Smooth muscle cell (in vitro differentiated cells): ENCODE measurements at regions not wholly inside any gene's neighbourhood (a gene's known extent, or its start where the extent isn't known, plus 50 kb on each side); places are given as distances from the start of the nearest gene placed in this dataset.

ENCODE experiments used
- DNase-seq: peaks from one replicate; lab custom pipeline; 2025; ENCODE audit not compliant: unreplicated experiment; lab: John Stamatoyannopoulos, UW
- H2AFZ ChIP-seq: fragments of 200-600 bp; sonication (generic); 2 replicates; pipeline ENCODE4 v1.6.0; 2016; ENCODE audit warnings: antibody characterized with exemption, low read depth, mild to moderate bottlenecking
- H3F3A ChIP-seq: fragments of 200-600 bp; sonication (generic); 2 replicates; pipeline ENCODE4 v1.6.0; 2017; ENCODE audit warnings: antibody characterized with exemption, low read depth
- H3K27ac ChIP-seq: fragments of 200-600 bp; sonication (generic); 2 replicates; pipeline ENCODE4 v1.5.1; 2016; ENCODE audit warnings: low read depth, mild to moderate bottlenecking
- H3K27me3 ChIP-seq: fragments of 200-600 bp; sonication (generic); 2 replicates; pipeline ENCODE4 v1.6.1; 2016; ENCODE audit warnings: low read depth, mild to moderate bottlenecking
- H3K36me3 ChIP-seq: fragments of 200-600 bp; sonication (generic); 2 replicates; pipeline ENCODE4 v1.5.1; 2016; ENCODE audit warnings: low read depth
- H3K4me1 ChIP-seq: fragments of 200-600 bp; sonication (generic); 2 replicates; pipeline ENCODE4 v1.5.1; 2016; ENCODE audit warnings: low read depth
- H3K4me2 ChIP-seq: fragments of 200-600 bp; sonication (generic); 2 replicates; pipeline ENCODE4 v1.6.0; 2016; ENCODE audit warnings: mild to moderate bottlenecking
- H3K4me3 ChIP-seq: fragments of 200-600 bp; sonication (generic); 2 replicates; pipeline ENCODE4 v1.5.1; 2016; ENCODE audit warnings: mild to moderate bottlenecking
- H3K79me2 ChIP-seq: fragments of 200-600 bp; sonication (generic); 2 replicates; pipeline ENCODE4 v1.6.0; 2016; ENCODE audit warnings: low read depth, mild to moderate bottlenecking
- H3K9ac ChIP-seq: fragments of 200-600 bp; sonication (generic); 2 replicates; pipeline ENCODE4 v1.6.0; 2016; ENCODE audit warnings: low read depth
- H3K9me3 ChIP-seq: fragments of 200-600 bp; sonication (generic); replicated peaks from 2 replicates; pipeline ENCODE4 v1.5.1; 2016; ENCODE audit warnings: low read depth
- H4K20me1 ChIP-seq: fragments of 200-600 bp; sonication (generic); 2 replicates; pipeline ENCODE4 v1.6.0; 2016; ENCODE audit warnings: low read depth
- WGBS: methylation state at CpG from one replicate; pipeline ENCODE4 v1.1.7; 2016; ENCODE audit warnings: low lambda C conversion rate; 5-methylcytosine and 5-hydroxymethylcytosine counted together
- TF ChIP-seq, protein P1 (sequence below): fragments of 200-600 bp; sonication (generic); IDR thresholded peaks from 2 replicates; pipeline ENCODE4 v1.5.1; 2017; ENCODE audit warnings: borderline replicate concordance, mild to moderate bottlenecking, antibody characterized with exemption; ENCODE audit not compliant: insufficient read depth, poor library complexity, severe bottlenecking

DNA sequence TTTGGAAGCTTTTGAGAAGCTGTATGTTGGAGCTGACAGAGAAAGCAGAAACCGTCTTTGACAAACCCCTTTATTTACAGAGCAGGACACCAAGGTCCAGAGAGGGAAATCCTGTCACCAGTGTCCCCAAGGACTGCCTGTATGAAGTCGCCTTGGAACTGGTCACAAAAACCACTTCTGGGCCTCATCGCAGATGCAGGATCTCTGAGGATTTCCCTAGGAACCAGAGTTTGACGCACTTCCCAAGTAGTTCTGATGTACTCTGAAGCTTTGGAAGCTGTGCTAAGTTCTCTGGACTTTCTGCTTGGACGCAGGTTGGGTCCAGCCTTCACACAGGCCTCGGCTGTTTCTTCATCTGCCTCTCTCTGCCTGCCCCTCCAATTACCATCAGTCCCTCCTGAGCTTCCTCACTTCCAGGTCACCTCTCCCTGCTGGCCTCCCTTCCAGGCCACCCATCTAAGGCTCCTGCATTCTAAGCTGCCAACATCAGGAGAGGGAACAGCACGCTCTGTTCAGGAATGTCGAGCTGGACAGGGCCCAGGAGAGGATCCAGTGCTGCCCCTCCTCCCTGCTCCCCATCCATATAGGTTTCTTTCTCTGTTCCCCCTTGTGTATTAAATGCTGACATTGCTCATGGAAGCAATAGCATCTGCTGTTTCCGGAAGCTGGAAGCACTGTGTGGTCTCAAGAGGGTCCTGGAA lies 270.8 kb downstream of the OPA1 start:
- TF ChIP-seq, protein P1, sequence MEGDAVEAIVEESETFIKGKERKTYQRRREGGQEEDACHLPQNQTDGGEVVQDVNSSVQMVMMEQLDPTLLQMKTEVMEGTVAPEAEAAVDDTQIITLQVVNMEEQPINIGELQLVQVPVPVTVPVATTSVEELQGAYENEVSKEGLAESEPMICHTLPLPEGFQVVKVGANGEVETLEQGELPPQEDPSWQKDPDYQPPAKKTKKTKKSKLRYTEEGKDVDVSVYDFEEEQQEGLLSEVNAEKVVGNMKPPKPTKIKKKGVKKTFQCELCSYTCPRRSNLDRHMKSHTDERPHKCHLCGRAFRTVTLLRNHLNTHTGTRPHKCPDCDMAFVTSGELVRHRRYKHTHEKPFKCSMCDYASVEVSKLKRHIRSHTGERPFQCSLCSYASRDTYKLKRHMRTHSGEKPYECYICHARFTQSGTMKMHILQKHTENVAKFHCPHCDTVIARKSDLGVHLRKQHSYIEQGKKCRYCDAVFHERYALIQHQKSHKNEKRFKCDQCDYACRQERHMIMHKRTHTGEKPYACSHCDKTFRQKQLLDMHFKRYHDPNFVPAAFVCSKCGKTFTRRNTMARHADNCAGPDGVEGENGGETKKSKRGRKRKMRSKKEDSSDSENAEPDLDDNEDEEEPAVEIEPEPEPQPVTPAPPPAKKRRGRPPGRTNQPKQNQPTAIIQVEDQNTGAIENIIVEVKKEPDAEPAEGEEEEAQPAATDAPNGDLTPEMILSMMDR: no peak
- H2AFZ ChIP-seq: no peak overlapping the region
- no peak for DNase-seq

DNA sequence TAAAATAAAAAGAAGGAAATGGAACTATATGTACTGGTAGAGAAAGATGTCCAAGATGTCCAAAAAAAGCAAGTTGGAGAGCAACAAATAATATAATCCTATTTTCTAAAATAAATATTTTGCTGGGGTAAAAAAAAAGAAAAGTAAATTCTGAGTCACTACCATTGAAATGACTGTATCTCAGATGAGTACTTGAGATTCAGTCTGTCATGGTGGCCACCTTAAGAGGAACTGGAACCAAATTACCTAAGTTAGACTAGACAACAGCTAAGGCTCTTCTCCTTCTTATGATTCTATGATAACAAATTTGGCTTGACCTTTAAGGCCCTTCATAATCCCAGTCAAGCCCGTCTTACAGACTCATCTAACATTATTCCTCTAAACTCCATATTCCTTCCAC lies 270.6 kb upstream of the HES1 start:
- H3K36me3 ChIP-seq: no peaks in the 10 kb centered on the region
- no peaks in the 10 kb centered on the region for H3K79me2 ChIP-seq
- no peak for DNase-seq
- H3F3A ChIP-seq: no peaks in the 10 kb centered on the region
- no peak overlapping the region for H3K4me2 ChIP-seq
- H3K4me3 ChIP-seq: no peak overlapping the region
- peaks cover 12% of the 10 kb centered on the region for H3K4me1 ChIP-seq
- H3K9me3 ChIP-seq: no peaks in the 10 kb centered on the region
- WGBS: 94% methylated on average over 1 of the region's 1 CpG
- no peak overlapping the region for H3K27ac ChIP-seq
- TF ChIP-seq, protein P1: no peak
- H2AFZ ChIP-seq: no peak overlapping the region
- H4K20me1 ChIP-seq: no peaks in the 10 kb centered on the region
- H3K9ac ChIP-seq: no peak overlapping the region
- H3K27me3 ChIP-seq: no peaks in the 10 kb centered on the region

More for the DNA sequence above, 270.8 kb downstream of the OPA1 start:
- Histone ChIP-seq H3K9ac (no peak overlapping the region), H3K4me2 (no peak overlapping the region), H3K27me3 (no peaks in the 10 kb centered on the region), H3K36me3 (no peaks in the 10 kb centered on the region), H3K4me1 (peaks cover 5% of the 10 kb centered on the region), H3F3A (no peaks in the 10 kb centered on the region), H3K79me2 (no peaks in the 10 kb centered on the region), H3K9me3 (no peaks in the 10 kb centered on the region), H3K4me3 (no peak overlapping the region), H4K20me1 (no peaks in the 10 kb centered on the region), H3K27ac (peak overlapping the region; percentile 38)
- WGBS: 85% methylated on average over 9 of the region's 9 CpGs

DNA sequence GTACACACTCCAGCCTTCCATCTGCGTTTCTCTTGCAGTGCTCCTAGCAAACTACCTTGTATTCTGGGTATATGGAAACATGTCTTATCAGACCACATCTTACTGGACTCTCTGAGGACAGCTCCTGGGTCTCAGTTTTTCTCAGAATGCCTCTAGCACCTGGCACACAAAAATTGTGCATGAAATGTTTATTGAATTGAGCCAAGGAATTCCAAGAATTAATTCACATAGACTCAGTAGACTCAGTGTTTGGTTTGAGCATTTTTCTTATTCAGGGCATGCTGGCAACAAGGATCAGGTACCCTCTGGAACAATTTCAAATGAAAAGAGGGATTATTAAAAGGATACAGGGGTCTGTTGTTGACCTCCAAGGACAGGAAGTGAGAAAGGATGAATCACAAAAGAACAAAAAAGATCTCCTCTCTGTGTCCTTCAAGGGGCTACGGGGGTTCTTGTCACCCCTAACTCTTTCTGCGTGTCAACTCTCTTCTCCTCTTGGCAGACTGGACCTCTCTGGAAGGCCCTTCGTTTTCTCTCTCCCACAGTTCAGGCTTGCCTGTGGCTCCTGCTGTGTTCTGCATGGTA lies 270.0 kb upstream of the HES1 start:
- Histone ChIP-seq H3K36me3 (no peaks in the 10 kb centered on the region), H3K27me3 (no peaks in the 10 kb centered on the region), H3K9ac (no peak overlapping the region), H3F3A (no peaks in the 10 kb centered on the region), H3K4me1 (peaks cover 16% of the 10 kb centered on the region), H3K4me3 (no peak overlapping the region), H4K20me1 (no peaks in the 10 kb centered on the region), H3K27ac (no peak overlapping the region), H3K9me3 (no peaks in the 10 kb centered on the region), H2AFZ (no peak overlapping the region), H3K79me2 (no peaks in the 10 kb centered on the region), H3K4me2 (no peak overlapping the region)
- TF ChIP-seq, protein P1: no peak
- no peak for DNase-seq
- 82% methylated on average over 4 of the region's 4 CpGs for WGBS

DNA sequence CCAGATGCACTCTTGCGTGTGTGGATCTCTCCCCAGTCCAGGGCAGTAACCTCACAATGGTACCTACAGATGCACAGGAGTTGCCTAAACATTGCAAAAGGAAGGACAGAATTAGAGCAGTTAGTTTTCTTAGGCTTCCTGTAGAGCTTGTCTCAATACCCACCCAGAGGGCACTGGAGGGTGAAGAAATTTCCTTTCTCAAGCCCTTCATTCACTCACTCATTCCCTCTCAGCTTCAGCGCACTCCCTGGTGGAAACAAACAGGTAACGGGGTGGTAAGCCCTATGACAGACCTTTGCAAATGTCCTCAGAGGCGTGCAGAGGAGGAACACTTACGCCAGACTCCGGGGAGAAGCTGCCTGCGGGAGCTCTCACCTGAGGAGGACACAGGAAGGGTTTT lies 267.4 kb upstream of the HES1 start:
- H3K4me3 ChIP-seq: no peak overlapping the region
- H3F3A ChIP-seq: peaks cover 5% of the 10 kb centered on the region
- no peak overlapping the region for H2AFZ ChIP-seq
- peaks cover 23% of the 10 kb centered on the region for H3K4me1 ChIP-seq
- H3K79me2 ChIP-seq: no peaks in the 10 kb centered on the region
- H3K9me3 ChIP-seq: no peaks in the 10 kb centered on the region
- no peak overlapping the region for H3K9ac ChIP-seq
- TF ChIP-seq, protein P1: no peak
- WGBS: 83% methylated on average over 7 of the region's 7 CpGs
- no peaks in the 10 kb centered on the region for H4K20me1 ChIP-seq
- H3K27ac ChIP-seq: no peak overlapping the region
- H3K4me2 ChIP-seq: no peak overlapping the region
- H3K36me3 ChIP-seq: no peaks in the 10 kb centered on the region
- no peak for DNase-seq
- H3K27me3 ChIP-seq: no peaks in the 10 kb centered on the region
